WTC11 (cell line): ENCODE measurements at regions not wholly inside any gene's neighbourhood (a gene's known extent, or its start where the extent isn't known, plus 50 kb on each side); places are given as distances from the start of the nearest gene placed in this dataset.

ENCODE experiments used
- CREB1 ChIP-seq: sonication (generic); formaldehyde crosslinking; IDR thresholded peaks from 2 replicates; pipeline ENCODE4 v1.8.0; 2023; ENCODE audit warnings: mild to moderate bottlenecking, missing genetic modification reagents
- CTCF ChIP-seq: fragments of 200-600 bp; IDR thresholded peaks from 2 replicates; pipeline ENCODE4 v1.8.0; 2022; ENCODE audit warnings: antibody characterized with exemption

DNA sequence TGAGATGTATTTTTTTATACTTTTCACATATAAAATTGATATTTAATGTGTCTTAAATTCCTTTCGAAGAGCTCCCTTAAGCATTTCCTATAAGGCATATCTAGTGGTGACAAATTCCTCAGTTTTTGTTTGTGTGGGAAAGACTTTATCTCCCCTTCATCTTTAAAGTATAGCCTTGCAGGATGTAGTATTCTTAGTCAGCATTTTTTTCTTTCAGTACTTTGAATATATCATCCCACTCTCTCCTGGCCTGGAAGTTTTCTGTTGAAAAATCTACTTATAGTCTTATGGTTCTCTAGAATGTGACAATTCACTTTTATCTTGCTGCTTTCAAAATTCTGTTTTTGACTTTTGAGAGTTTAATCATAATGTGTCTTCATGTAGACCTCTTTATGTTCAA, 95.2 kb downstream of the EDEM1 start:
- TF ChIP-seq CREB1 (CRISPR knock-in tag): no peak
- no peak for TF ChIP-seq CTCF
